ENCODE measurements at regions not wholly inside any gene's neighbourhood (a gene's known extent, or its start where the extent isn't known, plus 50 kb on each side); places are given as distances from the start of the nearest gene placed in this dataset.

DNA sequence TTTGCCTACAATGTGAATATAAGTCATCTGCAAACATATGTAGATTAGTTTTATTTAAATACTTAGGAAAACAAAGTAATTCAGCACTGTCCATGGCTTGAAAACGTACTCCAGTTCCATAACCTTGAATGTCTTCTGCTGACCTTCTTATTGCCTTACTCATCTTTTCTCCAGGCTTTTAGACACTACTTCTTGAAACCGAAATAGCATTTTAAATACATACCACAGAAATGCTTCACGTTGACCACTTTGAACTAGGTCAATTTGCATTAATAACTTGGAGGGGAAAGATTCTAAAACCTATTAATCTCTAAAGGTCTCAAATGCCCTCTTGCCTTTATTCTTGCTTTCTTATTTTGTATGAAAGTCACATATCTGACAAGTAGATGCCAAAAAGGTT, 995.4 kb upstream of the ACO1 start:
- CTCF ChIA-PET, result no interaction called here
- in situ Hi-C loops (cut with HindIII; ENCODE audit: low pct_unique_long_range_greater_than_20kb, low sequenced_read_pairs), result no loop called here
- intact Hi-C loops (cut with micrococcal nuclease; ENCODE audit: unreplicated experiment), result no loop called here

DNA sequence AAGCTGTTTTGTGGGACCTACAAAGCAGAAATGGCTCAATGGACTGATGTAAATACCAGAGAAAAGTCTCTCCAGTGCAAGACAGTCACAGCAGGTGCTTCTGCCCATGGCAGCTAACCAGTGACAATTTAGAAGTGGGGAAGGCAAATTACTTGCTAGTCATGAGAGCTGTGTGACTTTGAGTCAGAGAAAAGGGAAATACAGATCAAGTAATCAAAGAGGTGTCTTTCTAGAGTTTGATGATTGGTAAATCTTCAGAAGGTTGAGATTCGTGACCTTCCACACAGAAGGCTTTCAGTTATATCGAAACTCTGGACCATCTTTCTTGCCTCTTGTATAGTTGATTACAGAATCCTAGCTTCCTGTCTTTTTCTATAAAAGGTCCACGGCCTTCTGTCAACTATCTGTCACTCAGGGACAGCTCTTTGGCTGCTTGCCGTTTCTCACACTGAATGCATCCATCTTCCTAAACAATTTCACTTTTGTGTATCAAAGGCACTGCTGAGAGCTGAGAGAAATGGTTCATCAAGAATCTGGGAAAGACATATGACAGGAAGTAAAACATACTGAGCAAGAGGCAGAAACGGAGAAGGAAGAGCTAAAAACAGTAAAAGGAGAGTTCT, 993.9 kb upstream of the ACO1 start:
- H3K36me3 ChIP-seq (ENCODE audit: control insufficient read depth, insufficient read depth, low read length), result no peaks in the 10 kb centered on the region
- DNase-seq (ENCODE audit: low read depth, low spot score) (no peak), ATAC-seq (no peak)
- ChIA-PET CTCF (interaction anchor here (0.6 kb wide), 2 partner anchors 11 to 19 kb away, joined by 3 read pairs; no protein-coding TSS in a partner anchor), POLR2A (no interaction called here)
- in situ Hi-C loops (cut with HindIII; ENCODE audit: low pct_unique_long_range_greater_than_20kb, low sequenced_read_pairs) (no loop called here), intact Hi-C loops (cut with micrococcal nuclease; ENCODE audit: unreplicated experiment) (no loop called here)
- TF ChIP-seq, protein P1, sequence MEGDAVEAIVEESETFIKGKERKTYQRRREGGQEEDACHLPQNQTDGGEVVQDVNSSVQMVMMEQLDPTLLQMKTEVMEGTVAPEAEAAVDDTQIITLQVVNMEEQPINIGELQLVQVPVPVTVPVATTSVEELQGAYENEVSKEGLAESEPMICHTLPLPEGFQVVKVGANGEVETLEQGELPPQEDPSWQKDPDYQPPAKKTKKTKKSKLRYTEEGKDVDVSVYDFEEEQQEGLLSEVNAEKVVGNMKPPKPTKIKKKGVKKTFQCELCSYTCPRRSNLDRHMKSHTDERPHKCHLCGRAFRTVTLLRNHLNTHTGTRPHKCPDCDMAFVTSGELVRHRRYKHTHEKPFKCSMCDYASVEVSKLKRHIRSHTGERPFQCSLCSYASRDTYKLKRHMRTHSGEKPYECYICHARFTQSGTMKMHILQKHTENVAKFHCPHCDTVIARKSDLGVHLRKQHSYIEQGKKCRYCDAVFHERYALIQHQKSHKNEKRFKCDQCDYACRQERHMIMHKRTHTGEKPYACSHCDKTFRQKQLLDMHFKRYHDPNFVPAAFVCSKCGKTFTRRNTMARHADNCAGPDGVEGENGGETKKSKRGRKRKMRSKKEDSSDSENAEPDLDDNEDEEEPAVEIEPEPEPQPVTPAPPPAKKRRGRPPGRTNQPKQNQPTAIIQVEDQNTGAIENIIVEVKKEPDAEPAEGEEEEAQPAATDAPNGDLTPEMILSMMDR (IDR thresholded peaks at IDR 0.05), result no peak
- no peak for TF ChIP-seq POLR2AphosphoS5 (IDR thresholded peaks at IDR 0.05; ENCODE audit: low read depth, low read length)
- TF ChIP-seq SIN3A (IDR thresholded peaks at IDR 0.05; ENCODE audit: borderline replicate concordance, insufficient read depth, low read depth, low read length), result no peak
- TF ChIP-seq TCF7L2 (IDR thresholded peaks at IDR 0.05; ENCODE audit: low read depth, low read length), result no peak
- TF ChIP-seq, protein P2, sequence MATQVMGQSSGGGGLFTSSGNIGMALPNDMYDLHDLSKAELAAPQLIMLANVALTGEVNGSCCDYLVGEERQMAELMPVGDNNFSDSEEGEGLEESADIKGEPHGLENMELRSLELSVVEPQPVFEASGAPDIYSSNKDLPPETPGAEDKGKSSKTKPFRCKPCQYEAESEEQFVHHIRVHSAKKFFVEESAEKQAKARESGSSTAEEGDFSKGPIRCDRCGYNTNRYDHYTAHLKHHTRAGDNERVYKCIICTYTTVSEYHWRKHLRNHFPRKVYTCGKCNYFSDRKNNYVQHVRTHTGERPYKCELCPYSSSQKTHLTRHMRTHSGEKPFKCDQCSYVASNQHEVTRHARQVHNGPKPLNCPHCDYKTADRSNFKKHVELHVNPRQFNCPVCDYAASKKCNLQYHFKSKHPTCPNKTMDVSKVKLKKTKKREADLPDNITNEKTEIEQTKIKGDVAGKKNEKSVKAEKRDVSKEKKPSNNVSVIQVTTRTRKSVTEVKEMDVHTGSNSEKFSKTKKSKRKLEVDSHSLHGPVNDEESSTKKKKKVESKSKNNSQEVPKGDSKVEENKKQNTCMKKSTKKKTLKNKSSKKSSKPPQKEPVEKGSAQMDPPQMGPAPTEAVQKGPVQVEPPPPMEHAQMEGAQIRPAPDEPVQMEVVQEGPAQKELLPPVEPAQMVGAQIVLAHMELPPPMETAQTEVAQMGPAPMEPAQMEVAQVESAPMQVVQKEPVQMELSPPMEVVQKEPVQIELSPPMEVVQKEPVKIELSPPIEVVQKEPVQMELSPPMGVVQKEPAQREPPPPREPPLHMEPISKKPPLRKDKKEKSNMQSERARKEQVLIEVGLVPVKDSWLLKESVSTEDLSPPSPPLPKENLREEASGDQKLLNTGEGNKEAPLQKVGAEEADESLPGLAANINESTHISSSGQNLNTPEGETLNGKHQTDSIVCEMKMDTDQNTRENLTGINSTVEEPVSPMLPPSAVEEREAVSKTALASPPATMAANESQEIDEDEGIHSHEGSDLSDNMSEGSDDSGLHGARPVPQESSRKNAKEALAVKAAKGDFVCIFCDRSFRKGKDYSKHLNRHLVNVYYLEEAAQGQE (IDR thresholded peaks at IDR 0.05; ENCODE audit: insufficient read depth in 1 of 2, low read depth in 2 of 2, low read length in 1 of 2), result no peak
- H3K27ac ChIP-seq (ENCODE audit: low read length), result no peak overlapping the region
- no peaks in the 10 kb centered on the region for H3K4me1 ChIP-seq (ENCODE audit: control insufficient read depth, insufficient read depth, low read length)
- no peaks in the 10 kb centered on the region for H3K9me3 ChIP-seq (ENCODE audit: control insufficient read depth, insufficient read depth, low read depth, low read length)
- H3K4me3 ChIP-seq (ENCODE audit: low read depth in 2 of 2, low read length in 2 of 2), result no peak overlapping the region
- BruUV-seq (replicated peaks), result no TSS peak
- H3K27me3 ChIP-seq (ENCODE audit: control insufficient read depth, insufficient read depth, low read length), result no peaks in the 10 kb centered on the region

More for the DNA sequence above, 995.4 kb upstream of the ACO1 start:
- no peaks in the 10 kb centered on the region for H3K27me3 ChIP-seq (ENCODE audit: control insufficient read depth, insufficient read depth, low read length)
- no peaks in the 10 kb centered on the region for H3K9me3 ChIP-seq (ENCODE audit: control insufficient read depth, insufficient read depth, low read depth, low read length)
- TF ChIP-seq, protein P2 (IDR thresholded peaks at IDR 0.05; ENCODE audit: insufficient read depth in 1 of 2, low read depth in 2 of 2, low read length in 1 of 2), result no peak
- TF ChIP-seq, protein P1 (IDR thresholded peaks at IDR 0.05), result no peak
- TF ChIP-seq POLR2AphosphoS5 (IDR thresholded peaks at IDR 0.05; ENCODE audit: low read depth, low read length) (no peak), TCF7L2 (IDR thresholded peaks at IDR 0.05; ENCODE audit: low read depth, low read length) (no peak), SIN3A (IDR thresholded peaks at IDR 0.05; ENCODE audit: borderline replicate concordance, insufficient read depth, low read depth, low read length) (no peak)
- no peak overlapping the region for H3K4me3 ChIP-seq (ENCODE audit: low read depth in 2 of 2, low read length in 2 of 2)
- BruUV-seq (replicated peaks), result no TSS peak
- no peaks in the 10 kb centered on the region for H3K36me3 ChIP-seq (ENCODE audit: control insufficient read depth, insufficient read depth, low read length)
- DNase-seq (ENCODE audit: low read depth, low spot score) (no peak), ATAC-seq (no peak)
- no peak overlapping the region for H3K27ac ChIP-seq (ENCODE audit: low read length)
- no peaks in the 10 kb centered on the region for H3K4me1 ChIP-seq (ENCODE audit: control insufficient read depth, insufficient read depth, low read length)
- POLR2A ChIA-PET, result no interaction called here
